ENCODE measurements at regions not wholly inside any gene's neighbourhood (a gene's known extent, or its start where the extent isn't known, plus 50 kb on each side); places are given as distances from the start of the nearest gene placed in this dataset.

- TF ChIP-seq CTCF (IDR thresholded peaks at IDR 0.05; ENCODE audit: extremely low read depth in 1 of 2, insufficient read depth in 1 of 2, low read depth in 1 of 2, low read length in 2 of 2) (no peak), POLR2A (IDR thresholded peaks at IDR 0.05; ENCODE audit: low read depth, low read length) (no peak), MYC (IDR thresholded peaks at IDR 0.05; ENCODE audit: low read depth, low read length) (no peak), EZH2 (IDR thresholded peaks at IDR 0.05; ENCODE audit: borderline replicate concordance, low read depth, low read length, severe bottlenecking) (no peak), POLR2AphosphoS5 (IDR thresholded peaks at IDR 0.05; ENCODE audit: insufficient read depth, low read depth, low read length) (no peak), MAX (IDR thresholded peaks at IDR 0.05; ENCODE audit: insufficient read depth, insufficient read length) (no peak), JUN (IDR thresholded peaks at IDR 0.05; ENCODE audit: borderline replicate concordance, insufficient read depth, insufficient read length, low read depth) (no peak)
Measured at GRCh38 chr21:25398630-25399029, 208.7 kb downstream of the MRPL39 start.

All from endothelial cell of umbilical vein (primary cell).